Hypothalamus (tissue), 51 donors: ENCODE measurements at regions not wholly inside any gene's neighbourhood (a gene's known extent, or its start where the extent isn't known, plus 50 kb on each side); places are given as distances from the start of the nearest gene placed in this dataset.

ENCODE experiments used
- DNase-seq, 51 donors: peaks; one replicate each; lab custom pipeline; 2025; lab: John Stamatoyannopoulos, UW

DNA sequence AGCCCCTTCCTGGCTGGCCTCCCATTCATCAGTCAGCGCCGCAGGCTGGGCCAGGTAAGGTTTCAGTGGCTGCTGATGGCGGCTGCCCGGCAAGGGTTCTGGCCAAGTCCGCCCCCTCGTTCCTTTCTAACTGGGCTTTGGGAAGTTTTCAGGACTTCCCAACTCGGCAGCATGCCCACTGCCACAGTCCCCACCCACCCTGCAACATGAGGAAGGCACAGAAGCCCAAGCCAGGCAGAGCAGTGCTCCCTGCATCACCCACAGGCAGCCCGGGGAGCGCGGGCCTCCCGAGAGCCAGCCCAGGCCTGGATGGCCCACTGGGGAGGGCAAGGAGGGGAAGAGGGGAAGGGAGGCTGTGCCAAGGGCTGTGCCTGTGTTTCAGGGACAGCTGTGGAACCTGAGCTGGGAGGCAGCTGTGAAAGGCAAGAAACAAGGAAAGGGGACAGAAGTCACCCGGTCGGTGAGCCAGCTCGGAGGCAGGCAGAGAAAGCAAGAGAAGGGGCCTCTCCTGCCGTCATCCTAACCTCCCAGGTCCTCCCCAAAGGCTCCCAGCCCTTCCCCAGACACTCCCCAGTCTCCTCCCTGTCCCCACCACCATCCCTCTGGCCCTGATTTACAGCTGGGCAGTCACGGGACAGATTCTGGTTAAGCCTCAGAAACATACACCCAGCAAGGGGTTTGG is 73.9 kb downstream of the CPN2 start:
- peak in 20 of 51 donors; percentile 19 to 59 (median 28) for DNase-seq

DNA sequence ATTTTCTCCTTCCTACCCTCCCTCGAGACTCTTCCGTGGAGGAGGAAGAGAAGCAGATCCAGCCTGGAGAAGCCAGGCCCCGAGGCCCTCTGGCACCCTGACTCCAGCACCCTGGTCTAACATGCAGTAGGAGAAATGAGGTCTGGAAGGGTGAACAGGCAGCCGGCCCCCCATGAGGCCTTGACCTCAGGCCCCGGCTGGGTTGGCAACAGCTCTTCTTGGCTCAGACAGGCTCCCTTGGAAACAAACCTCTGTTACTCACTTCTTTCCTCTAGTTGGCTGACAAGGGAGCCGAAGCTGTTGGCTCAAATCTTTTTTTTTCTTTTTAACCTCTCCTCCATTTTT is 73.4 kb downstream of the CPN2 start:
- peak in 16 of 51 donors; percentile 12 to 56 (median 32) for DNase-seq

DNA sequence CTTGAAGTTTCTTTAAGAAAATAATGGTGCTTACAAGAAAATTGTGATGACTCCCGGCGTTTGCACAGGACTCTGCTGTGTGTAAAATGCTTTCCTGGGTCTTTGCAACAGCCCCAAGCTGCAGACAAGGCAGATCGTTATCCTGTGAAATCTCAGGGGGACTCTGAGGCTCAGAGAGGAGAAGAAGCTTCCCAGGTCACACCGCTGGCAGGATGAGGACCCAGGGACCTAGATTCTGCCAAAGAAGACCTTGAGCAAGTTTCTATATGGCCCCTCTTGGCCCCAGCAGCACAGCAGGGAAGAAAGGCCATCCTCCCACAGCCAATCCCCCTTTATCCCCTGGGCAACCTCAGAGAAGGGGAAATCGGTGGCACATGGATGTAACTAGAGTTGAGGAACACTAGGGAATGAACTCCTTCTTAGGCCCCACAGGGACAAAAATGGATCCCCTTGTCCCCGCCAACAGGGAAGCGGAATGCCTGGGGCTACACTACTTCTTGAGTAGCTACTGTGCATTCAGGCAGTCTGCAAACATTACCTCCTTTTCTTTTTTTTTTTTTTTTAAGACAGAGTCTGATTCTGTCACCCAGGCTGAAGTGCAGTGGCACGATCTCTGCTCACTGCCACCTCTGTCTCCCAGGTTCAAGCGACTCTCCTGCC is 72.8 kb downstream of the CPN2 start:
- no peak for DNase-seq

DNA sequence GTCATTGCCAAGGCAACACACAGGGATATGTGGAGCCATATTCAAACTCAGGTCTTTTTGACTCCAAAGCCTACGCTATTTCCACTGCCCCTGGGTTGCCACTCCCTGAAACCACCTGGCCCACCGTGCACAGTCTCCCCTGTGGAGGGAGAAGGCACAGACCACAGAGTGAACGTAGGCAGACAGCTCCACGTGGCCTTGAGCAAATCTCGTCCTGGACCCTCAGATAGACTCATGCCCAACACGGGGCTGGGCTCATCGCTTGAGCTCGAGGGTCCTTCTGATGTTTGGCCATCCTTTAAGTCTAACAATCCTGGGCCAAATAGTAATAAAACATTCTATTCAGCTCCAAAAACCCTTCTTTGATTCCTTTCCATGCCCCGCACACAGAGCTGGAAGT is 72.0 kb downstream of the CPN2 start:
- DNase-seq, result no peak

DNA sequence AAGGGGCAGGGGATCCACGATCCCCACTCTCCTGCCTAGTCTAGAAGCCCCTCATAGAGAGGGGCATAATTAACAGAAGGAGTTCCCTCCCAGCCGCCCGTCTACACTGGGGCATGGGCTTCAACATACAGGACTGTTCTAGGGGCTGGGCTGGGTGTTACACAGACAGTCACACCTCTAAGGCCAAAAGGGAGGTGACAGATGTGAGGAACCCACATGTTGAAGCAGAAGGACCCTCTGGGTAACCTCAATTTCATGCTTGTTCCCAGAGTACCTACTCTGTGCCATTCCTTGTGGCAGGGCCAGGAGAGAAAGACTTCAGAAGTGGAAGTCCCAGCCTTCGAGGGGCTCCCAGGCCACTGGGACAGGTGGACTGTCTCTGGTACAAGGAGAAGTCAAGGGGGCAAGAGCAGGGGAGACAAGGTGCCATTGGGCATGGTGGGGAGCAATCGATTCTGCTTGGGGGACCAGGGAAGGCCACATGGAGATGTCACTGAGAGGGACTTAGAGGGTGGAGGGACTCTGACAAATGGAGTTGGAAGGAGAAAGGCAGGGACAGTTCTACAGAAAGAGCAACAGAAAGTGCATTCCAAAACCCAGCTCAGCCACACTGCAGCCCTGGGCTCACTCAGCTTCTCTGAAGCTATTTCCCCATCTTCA is 71.3 kb downstream of the CPN2 start:
- DNase-seq, result no peak

DNA sequence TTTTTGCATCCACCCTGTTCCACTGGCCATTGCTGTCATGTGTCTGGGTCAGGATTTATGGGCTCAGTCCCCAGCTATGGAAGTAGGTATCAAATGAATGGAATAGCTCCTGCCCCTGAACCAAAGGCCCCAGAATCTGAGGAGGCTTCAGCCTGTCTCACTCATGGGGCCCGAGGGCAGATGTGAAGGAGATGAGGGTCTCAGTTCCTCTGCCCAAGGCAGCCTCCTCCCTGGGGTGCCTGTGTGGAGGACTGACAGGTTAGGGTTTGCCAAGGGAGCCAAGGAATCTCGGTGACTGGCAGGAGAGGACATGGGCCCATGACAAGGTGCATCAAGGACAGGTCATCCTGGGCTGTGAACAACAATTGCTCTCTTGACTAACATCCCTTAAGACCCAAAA is 70.4 kb downstream of the CPN2 start:
- DNase-seq, result no peak

DNA sequence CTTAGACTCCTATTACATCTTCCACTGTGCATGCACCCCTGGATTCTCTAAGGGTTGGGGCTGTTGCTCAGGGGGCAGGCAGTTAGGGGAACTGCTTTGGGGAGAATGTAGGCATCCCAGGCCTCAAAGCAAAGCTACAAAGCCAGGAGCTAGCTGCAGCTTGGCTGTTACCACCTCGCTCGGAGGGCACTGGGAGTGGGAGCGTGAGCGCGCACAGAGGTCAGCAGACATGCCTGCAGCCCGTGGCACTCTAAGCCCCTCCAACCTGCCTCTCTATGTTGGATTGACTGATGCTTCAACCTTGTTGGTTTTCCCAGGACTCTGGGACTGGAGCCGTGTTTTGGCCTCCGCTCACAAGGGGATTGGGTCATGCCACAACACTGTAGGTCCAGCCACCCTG is 69.8 kb downstream of the CPN2 start:
- DNase-seq, result no peak

DNA sequence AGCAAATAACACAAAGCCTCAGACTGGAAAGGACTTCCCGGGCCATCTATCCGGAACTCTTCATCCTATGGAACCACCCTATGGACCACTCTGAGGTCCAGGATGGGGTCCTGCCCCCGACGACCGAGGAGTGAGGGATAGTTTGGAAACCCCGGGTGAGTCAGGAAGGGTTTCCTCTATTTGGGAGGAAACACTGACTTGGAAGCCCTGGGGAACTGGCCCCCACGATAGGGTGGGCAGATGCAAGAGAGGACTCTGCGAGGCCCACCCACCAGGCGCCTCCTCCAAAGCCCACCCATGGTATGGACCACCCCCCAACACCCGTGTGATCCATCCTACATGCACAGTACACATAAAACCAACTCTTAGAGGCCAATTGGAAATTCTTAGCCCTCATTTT is 69.4 kb downstream of the CPN2 start:
- DNase-seq, result no peak

DNA sequence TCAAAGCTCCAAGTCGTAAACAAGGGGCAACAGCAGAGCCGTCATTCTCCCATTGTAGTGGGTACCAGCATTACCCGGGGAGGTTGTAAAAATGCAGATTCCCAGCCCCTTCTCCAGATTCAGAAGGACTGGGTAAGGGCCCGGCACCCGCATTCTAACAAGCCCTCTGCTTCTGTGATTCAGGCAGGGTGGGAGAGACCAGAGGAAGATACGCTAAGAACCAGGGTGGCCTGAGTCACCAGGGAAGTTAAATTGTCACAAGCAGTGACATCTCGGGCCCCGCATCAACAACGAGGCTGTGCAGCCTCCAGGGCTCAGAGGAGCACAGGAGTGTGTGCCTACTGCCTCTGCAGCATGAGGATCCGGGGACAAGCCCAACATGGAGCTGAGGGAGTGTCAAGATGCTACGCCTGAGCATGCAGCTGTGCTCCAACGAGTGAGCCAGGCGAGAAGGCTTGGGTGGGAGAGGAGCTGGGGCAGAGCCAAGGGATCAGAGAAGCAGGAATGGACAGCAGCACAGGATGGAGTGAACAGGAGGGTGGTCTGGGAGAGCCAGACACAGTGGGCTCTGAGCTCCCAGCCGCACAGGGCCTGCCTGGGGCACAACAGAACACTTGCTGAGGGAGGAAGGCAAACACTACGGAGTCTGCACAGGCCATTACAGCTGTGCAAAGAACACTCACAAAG is 68.5 kb downstream of the CPN2 start:
- DNase-seq, result no peak

DNA sequence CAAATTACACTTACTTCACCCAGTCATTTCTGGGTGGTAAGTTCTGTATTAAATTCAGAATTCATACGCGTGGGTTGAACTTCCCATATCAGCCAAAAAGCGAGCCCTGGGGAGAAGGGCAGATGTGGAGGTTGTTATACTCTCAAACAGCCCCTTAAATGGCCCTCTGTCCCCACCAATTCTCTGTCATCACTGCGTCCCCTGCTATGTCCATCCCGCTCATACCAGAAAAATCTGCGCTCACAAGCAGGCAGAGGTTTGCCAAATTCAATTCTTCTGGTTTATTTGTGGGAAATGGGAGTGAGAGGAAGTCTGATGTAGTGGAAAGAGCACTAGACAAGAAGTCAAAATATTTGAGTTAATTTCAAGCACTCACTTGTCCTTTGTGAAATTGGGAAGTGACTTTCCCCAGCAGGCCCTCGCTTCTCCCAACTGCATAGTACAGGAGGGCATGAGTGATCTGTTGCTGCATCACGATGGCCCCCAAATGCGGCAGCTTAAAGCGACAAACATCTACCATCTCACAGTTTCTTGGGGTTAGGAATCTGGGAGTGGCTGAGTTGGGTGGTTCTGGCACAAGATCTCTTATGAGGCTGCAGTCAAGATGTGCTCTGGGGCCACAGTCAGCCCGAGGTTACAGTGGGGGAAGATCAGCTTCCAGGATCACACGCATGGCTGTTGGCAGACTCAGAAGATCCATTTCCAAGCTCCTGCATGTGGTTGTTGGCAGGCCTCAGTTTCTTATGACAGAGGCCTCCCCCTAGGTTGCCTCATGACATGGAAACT is 67.7 kb downstream of the CPN2 start:
- DNase-seq, result no peak

DNA sequence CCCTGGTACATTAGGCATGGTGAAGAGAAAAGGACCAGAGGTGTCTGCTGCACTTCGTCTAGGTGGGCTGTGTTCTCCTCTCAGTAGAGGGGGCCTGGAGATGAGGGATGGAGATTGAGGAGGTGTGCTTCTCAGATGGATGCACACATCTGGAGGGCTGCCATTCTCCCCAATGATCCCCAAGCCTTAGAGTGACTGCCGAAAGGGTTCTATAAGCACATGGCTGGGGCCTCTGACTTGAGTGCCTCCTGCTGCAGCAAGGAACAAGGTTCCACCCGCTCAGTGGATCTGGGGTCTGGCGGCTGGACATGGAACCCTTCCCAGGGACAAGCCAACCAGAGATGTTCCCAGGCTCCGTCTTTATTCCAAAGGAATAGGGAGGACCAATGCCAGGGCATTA is 66.8 kb downstream of the CPN2 start:
- no peak for DNase-seq

DNA sequence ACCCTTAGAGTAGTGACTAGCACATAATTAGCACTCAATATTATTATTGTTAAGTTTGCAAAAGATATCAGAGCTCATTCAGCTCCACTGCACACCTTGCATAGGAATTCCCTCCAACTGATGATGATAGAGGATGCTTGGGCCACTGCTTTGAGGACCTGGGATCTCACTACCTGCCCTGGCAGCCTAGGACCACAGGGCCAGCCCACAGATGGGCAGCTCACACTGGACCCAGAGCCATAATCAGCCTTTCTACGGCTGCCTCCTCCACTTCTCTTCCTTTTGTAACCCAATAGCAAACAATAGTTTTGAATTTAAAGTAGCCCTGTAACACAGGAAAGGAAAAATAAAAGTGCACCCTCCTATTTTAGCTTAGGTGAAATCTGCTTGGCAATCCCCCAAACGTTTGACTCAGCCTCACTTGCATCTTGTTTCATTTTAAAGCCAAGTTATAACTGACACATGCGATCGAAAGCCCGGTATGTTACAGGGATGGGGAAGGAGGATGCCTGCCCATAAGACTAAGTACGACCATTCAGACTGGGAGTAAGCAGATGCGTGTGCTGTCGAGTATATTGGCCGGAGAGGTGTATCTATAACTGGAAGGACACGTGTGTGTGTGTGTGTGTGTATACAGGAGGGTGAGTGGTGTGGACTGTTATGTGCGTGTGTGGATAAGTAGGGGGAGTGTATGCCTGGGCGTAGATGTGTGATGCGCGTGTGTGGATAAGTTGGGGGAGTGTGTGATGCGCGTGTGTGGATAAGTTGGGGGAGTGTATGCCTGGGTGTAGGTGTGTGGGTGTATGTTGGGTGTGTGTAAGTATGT is 65.9 kb downstream of the CPN2 start:
- no peak for DNase-seq

DNA sequence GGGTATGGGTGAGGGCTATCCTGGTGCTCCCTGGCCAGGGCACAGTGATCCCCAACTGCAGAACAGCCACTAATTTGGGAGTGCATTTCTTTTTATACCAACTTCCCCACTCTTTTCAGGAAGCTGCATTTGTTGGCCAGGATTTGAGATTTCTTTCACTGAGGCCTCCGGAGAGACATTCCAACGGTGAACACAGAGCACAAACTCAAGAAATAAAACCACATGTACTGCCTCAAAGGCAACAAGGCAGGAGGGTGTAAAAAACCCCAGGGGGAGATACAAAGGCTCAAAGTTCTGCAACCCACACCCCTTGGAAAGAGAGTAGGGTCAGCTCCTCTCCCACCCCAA is 65.3 kb downstream of the CPN2 start:
- DNase-seq, result no peak

DNA sequence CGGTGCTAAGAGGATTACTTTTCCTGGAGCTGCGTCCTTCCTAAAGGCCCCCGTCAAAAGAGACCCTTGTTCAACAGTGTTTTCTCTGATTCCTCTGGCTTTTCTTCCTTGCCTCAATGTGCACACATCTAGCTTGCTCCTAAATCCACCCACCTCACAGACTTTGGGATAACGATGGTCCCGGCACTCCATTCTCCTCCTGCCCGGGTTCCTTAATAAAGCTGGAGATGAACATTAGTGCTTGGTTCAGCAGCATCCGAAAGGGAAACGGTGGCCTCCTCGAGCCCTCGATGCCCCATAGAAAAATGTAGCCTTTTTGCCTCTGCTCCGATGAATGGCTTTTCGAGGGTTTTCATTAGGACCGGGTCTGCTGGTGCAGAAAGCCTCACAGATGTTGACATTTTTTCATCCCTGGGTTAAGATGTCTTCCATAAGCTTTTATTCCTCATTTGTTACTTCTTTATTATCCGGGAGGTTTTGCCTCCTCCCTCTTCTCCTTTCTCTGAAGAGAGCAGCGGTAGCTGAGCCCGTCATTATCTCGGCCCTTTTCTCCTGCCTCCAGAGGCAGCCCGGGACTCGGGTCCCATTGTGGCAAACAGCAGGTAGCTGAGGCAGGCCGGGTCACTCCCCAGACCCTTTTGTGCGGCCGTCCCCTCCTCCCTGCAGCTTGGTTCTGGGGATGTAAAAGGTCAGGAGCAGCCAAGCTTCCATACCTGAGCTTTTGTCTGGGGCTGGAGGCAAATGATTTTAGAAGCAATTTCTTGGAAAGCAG is 64.6 kb downstream of the CPN2 start:
- DNase-seq, result no peak

DNA sequence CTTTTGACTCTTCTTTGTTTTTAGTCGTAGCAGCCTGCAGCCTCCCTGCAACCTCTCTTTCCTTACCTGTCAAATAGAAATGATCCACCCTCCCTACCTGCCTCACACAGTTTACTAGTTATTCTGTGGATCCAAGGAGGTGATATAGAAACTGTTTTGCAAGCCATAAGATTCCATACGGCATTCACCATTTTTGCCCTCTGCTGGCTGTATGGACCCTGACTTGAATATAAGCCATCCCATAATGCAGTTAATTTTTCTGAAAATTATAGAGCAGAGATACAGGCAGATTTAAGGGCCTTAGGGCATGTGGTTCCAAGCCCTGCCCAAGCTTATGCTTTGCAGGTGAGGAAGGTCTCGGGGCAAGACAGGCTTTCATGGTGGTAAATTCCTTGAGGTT is 63.8 kb downstream of the CPN2 start:
- no peak for DNase-seq

DNA sequence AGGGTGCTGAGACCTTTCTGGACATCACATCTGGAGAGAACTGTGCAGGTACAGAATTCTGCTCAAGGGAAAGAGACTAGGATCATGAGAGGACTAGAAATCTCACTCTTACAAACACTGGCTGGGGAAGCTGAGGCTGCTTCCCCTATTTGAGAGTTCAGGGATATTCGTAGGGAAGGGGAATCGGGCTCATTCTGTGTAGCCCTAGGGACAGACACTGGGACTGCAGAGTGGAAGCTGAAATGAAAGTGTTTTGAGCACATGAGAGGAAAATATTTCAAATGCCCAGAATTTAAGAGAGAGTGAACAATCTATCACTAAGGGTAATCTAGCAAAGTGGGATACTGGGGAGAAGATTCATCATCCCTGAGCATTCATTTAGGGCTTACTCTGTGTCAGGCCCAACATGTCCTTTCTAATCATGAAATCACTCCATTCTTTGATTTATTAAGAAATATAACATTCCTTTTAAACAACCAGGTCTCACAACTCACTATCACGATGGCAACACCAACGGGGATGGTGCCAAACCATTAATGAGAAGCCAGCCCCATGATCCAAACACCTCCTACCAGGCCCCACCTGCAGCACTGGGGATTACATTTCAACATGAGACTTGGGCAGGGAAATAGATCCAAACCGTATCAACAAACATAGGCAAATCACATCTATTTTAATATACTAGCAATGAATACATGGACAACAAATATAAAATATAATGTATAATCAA is 63.0 kb downstream of the CPN2 start:
- DNase-seq, result no peak
